ENCODE measurements at regions not wholly inside any gene's neighbourhood (a gene's known extent, or its start where the extent isn't known, plus 50 kb on each side); places are given as distances from the start of the nearest gene placed in this dataset.
"Not testable (repeated sequence)": the region's sequence is repeated elsewhere in the genome, so short reads cannot be mapped to it uniquely, and the experiment has no call there.

- DNase-seq: no peak
These were observed 141.4 kb upstream of the MRPS22 start for GRCh38 chr3:139202226-139202958.

- no peak for DNase-seq
These were observed 140.9 kb upstream of the MRPS22 start for GRCh38 chr3:139202959-139203349.

- no peak for DNase-seq
These were observed 140.1 kb upstream of the MRPS22 start for GRCh38 chr3:139203752-139204151.

- no peak for DNase-seq
These were observed 139.1 kb upstream of the MRPS22 start for GRCh38 chr3:139204728-139205127.

GRCh38 chr3:139213936-139214335, 129.9 kb upstream of the MRPS22 start:
- no peak for DNase-seq

GRCh38 chr3:139216958-139217357, 126.9 kb upstream of the MRPS22 start:
- DNase-seq: no peak

GRCh38 chr3:139217633-139218032, 126.2 kb upstream of the MRPS22 start:
- DNase-seq: no peak

DNA sequence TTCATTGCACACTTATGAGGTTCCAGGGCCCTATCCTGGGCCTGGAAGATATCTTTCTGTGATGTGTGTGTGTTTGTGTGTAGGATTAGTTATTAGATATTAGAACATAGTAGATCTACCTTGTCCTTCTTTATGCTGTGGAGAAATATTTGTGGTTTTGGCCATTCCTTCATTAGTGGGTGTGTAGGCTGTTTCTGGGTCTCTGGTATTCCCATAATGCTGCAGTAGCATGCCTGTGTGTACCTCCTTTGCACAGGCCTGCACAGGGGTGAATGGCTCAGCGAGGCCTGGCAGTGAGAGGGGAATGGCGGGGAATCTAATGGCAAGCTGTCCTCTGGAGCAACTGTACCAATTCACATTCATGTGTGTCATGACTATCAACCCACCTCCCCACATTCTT, 125.8 kb upstream of the MRPS22 start:
- no peak for DNase-seq

DNA sequence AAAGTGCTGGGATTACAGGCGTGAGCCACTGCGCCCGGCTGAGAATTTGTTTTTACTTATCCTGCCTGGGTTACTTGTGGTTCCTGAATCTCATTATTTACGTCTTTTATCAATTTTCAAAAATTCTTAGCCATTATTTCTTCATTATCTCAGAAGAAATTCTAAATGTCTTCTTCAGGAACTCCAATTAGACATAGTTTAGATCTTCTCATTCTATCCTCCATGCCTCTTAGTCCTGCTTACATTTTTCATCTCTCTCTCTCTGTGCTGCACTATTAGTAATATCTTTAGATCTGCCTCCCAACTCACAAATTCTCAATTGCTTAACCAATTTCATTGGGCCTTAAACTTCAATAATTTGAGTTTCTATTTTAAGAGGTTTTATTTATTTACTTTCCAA, 124.4 kb upstream of the MRPS22 start:
- DNase-seq: no peak

DNA sequence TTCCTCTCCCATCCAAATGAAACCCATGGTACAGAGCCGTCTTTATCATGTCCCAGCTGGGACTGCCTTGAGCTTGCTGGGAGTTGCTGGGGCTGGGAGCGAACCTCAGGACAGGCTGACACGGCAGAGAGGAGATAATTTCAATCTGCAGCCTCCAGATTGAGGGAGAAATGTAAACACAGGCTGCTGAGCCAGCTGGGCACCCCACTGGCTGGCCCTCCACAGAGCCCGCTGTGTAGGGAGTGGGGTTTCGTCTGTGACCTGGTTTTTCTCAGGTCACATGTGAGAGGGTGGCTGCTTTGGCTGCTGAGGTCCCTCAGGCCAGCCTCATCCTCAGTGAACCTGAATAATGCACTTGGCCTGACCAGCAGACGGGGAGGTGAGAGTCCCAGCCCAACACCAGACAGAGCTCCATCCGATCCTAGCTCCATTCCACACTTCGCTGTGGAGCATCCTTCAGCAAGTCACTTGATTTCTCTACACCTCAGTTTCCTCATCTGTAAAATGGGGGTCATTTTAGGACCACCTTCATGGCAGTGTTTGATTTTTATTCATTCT, 121.6 kb upstream of the MRPS22 start:
- peak; percentile 10 for DNase-seq

- DNase-seq: peak; percentile 3
These were observed 118.3 kb upstream of the MRPS22 start for GRCh38 chr3:139225548-139225947.

GRCh38 chr3:139226731-139227130, 117.1 kb upstream of the MRPS22 start:
- DNase-seq: peak; percentile 31

DNA sequence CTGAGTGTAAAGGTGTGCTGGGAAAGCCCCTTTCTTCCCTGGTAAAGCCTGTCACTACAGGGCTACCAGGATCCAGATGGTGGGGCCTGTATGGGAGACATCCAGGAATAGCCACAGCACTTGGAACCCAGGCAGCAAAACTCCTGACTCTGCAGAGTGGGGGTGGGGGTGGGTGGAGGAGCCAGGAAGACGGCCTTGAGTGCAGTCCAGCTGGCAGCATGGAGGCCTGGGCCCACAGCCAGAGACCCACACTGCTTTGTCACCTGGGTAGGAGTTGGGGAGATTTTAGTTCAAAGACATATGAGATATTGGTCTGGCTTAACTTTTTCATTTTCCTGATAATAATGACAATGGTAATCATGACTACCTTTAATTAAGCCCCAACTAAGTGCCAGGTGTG, 116.7 kb upstream of the MRPS22 start:
- peak; percentile 19 for DNase-seq

- peak; percentile 46 for DNase-seq
These were observed 116.0 kb upstream of the MRPS22 start for GRCh38 chr3:139227827-139228226.

- DNase-seq: peak; percentile 79
These were observed 113.4 kb upstream of the MRPS22 start for GRCh38 chr3:139230391-139230790.

GRCh38 chr3:139231555-139232281, 112.1 kb upstream of the MRPS22 start:
- DNase-seq: no peak

DNA sequence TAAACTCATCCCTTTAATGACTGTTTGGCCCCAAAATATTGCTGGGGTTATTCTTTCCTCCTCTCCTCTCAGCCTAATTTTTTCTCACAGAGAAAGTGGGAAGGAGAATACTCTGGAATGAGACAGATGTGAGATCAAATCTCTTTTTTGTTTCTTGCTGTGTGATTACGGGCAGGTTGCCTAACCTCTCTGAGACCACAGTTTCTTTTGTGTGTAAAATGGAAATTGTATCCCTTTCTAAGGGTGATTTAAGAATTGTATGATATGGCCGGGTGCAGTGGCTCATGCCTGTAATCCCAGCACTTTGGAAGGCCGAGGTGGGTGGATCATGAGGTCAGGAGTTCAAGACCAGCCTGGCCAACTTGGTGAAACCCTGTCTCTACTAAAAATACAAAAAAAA, 111.5 kb upstream of the MRPS22 start:
- not testable (repeated sequence) for DNase-seq

DNA sequence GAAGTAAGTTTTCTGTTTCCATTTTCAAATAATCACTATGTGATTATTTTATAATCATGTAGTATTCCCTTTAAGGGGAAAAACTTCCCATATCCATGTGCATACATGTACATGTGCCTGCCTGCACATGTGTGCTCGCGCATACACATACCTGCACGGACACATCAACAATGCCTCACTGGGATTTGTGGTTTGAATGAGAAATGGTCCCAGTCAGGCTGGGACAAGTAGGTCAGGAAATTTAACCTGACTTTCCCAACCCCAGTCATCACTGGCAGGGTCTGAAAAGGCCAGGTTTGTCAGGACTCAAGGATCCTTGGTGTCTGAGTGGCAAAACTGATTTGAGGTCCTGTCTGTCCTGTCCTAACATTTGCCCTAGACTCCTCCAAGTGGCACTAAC, 109.3 kb upstream of the MRPS22 start:
- DNase-seq: no peak

DNA sequence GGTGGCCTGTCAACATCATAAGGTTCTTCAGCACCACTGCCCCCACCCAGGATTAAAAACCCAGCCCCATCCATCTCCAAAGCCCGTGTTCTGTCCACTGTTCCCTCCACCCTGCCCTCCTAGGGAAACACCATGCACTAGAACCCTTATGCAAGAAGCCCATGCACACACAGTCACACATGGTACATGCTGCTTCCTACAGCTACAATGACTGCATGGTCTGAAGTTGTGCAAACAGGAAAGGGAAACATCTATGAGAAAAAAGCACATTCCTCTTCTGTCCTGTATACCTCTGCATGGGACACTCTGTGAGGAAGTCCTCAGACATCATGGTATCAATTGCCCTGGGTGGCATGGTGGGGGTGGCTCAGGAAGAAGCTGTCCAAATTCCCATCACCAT, 108.6 kb upstream of the MRPS22 start:
- DNase-seq: no peak

GRCh38 chr3:139236336-139236735, 107.5 kb upstream of the MRPS22 start:
- DNase-seq: peak; percentile 33

DNA sequence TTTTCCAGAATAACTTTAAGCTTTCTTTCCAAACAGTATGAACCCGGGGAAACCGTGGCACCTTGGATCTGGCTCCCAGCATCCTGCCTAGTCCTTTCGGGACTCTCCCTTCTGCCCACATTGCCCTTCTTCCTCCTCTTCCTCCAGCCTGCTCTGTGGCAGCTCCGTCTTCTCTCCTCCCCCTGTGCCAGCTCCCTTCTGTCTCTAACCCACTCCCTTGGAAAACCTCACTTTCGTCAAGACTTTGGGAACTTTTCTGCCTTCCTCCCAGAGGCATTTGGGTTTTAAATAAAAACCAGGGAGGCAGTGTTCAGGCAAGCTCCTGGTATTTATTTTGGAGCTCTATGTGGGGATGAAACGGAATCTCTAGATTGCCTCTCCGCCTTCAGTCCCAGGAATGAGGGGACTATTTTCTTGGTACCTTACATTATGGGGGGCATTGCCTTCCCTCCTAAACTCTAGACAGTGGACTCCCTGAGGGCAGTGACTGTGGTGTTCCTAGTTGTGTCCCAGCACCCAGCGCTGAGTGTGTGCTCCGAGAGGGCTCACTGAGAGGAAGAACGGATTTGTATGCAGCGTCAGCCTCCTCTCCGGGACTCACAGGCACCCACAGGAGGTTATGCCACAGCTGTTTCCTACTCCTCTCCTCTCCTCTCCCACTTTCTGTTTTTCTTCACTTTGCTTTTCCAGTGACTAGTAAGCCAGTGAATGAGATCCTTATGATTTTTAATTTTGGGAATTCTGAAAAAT, 105.4 kb upstream of the MRPS22 start:
- DNase-seq: peak; percentile 24

- DNase-seq: peak; percentile 24
These were observed 104.3 kb upstream of the MRPS22 start for GRCh38 chr3:139239550-139239949.

DNA sequence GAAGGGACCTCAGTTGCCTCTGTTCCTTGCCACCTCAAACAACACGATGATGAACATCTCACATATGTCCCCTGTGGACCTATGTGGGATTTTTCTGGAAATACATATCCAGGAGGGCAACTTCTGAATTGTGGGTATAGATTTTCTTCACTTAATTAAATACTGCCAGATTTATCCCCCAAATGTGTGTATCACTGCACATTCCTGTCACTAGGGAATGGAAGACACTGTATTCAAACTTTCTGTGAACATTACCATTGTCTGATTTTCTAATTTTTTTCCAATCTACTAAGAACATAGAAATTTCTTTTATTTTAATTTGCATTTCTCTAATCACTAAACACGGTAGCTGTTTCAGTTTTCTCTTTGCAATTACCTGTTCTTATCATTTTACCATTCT, 102.0 kb upstream of the MRPS22 start:
- DNase-seq: no peak

- DNase-seq: no peak
These were observed 100.1 kb upstream of the MRPS22 start for GRCh38 chr3:139243710-139244109.

Measured in eye (tissue), 1 donor.